Activated CD8-positive, alpha-beta memory T cell treated with anti-CD3 and anti-CD28 coated beads for 4 hours (primary cell): ENCODE measurements at regions not wholly inside any gene's neighbourhood (a gene's known extent, or its start where the extent isn't known, plus 50 kb on each side); places are given as distances from the start of the nearest gene placed in this dataset.

Source experiments
- DNase-seq, 2 donors: peaks; one replicate each; pipeline ENCODE4 v3.0.0-alpha.2; 2020; ENCODE audit warnings: low read depth in 2 of 2

DNA sequence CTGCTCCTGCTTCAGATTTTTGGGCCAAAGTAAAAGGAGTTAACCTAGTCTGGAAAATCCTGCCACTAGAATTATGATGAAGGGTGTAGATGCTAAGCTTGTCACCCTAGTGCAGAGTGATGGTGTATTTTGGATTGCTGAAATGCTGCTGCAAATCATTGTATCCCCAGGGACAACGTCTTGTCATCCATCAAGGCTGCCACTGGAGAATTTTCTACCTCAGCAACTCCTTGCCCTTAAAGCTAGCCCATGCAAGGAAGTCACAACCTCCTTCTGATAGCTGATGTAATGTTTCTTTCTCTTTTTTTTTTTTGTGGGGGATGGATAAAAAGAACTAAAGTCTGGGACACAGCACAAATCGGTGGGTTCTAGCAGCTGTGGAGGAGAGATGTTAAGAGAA is 139.4 kb upstream of the FRMD6 start:
- no peak for DNase-seq

DNA sequence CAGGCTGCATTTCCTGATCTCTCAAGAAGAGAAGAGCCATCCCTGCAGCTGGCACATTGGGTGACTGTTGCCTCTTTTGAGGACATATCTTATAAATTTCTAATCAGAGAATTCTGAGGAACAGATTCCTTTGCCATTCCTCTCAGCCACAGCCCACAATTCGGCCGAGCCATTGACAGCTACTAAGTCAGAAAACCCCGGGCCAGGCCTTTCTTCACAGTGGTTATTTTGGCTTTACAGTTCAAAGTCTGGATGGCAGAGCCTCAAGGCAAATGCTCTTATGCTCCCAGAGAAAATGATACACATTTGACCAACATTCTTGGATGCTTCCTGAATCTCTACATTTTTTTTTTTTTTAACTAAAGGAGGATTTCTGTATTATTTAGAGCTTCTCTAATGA is 138.4 kb upstream of the FRMD6 start:
- no peak for DNase-seq

DNA sequence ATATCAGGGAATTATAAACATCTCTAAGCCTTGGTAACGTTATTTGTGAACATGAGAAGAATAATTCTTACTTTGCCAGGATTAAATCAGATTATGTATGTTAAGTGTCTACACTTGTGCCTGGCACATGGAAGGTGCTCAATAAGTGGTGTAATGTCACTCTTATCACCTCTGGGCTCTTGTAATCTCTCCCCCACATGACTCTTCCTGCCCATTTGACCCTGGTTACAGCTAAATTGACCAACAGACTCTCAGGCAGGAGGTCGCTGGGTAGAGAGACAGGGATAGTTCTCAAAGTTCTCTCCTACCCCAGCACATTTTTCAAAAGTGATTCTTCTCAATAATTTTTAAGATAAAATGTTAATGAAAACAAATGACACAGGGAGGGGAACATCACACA is 137.8 kb upstream of the FRMD6 start:
- DNase-seq: no peak

DNA sequence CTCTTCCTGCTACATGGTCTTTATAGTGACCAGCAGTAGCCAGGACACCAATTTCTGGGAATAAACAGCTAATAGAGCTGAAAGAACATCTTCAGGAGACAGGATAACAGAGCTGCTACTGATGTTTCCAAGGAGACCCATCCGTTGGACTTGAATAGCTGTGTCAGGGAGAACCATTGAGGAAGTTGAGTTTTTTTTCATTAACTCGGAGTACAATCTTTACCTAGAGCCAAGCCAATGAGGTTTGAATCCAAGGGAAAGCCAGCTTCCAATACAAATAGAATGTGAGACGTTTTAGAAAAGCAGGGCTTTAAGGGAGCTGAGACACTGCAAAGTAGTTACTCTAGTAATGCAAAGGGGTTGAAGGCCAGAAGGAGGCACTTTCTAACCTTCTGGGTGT is 136.1 kb upstream of the FRMD6 start:
- no peak for DNase-seq

DNA sequence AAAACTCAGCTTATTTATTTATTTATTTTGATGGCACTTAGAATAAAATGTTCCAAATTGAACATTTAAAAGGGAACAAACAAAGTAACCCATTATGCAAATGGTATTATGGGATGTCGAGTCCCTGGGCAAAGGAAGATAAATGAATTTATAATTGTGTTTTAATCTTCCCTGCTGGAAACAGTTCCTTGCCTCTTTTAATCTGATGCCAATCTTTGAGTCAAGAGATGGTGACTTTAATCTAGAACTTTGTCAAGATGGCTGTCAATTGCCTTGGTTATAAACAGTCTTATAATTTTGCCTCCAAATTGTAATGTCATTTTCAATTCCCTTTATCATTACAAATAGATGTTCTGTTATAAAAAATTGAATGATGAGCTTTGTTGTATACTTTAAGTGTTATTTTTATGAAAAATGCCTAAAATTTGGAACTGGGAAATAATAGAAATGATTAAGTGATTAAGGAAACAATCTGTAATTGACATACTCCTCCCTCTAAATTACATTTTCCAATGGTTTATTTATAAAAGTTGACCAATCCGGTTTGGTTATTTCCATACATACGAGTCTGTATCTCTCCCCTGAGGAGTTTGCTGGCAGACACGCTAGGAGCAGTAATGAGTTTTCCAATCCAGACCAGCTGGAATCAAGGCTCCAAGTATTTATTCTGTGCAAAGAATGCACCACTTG is 134.9 kb upstream of the FRMD6 start:
- no peak for DNase-seq

DNA sequence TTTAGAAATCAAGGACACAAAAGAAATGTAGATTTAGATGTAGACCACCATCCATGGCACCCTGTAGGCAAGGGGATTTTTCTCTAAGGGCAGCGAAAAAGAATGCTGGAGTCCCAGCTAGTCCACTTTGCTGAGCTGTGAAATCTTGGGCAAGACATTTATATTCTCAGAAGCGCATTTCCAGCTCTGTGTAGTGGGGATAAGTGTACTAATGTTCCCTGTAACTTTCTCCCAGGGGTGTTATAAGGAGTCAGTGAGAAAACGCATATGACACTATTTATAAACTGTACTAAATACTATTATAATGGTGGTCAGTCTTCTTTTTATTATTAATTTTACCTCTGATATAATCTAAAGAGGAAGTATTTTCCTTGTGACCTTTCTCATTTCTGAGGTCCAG is 133.4 kb upstream of the FRMD6 start:
- DNase-seq: no peak

DNA sequence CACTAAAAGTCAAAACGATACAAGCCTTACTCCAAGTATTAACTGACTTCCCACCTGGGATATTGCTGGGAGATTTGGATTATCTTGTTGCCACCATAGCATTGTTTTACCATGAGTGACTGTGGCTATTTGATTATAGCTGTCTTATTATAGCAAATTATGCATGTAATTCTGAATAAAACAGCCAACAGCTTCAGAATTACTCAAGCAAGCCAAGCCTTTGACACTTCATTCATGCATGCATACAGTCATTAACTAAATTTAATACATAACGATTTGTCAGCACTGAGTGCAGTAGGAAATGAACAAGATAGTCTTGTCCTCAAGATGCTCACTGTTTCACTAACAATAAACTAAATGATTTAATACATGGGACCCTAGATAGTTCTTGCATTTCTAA is 133.0 kb upstream of the FRMD6 start:
- no peak for DNase-seq

DNA sequence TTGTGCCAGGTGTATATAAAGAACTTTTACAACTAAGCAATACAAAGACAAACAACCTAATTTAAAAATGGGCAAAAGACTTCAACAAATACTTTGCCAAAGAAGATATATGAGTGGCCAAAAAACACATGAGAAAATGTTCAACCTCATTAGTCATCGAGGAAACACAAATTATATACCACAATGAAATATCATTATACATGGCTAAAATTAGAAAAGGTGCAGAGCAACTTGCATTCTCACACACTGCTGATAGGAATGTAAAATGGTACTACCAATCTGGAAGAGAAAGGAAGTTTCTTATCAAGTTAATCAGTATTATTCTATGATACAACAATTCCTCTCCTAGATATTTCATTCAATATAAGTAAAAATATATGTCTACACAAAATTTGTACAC is 131.6 kb upstream of the FRMD6 start:
- DNase-seq: no peak

DNA sequence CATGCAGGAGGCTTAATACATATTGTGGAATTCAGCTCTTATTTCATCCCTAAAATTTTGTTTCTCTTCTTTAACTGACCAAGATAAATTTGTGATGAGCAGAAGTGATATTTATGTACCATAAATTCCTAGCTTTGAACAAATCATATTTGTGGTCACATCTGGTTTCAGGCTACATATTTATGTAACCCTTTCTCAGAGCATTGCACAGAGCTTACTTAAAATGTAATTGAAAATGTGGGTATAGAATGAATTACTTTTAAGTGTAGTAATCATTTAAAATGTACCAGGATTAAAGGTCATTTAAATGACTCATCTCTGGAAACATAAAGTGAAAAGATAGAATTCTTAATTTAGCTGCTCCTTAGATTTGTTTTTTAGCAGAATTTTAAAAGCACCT is 129.9 kb upstream of the FRMD6 start:
- no peak for DNase-seq

DNA sequence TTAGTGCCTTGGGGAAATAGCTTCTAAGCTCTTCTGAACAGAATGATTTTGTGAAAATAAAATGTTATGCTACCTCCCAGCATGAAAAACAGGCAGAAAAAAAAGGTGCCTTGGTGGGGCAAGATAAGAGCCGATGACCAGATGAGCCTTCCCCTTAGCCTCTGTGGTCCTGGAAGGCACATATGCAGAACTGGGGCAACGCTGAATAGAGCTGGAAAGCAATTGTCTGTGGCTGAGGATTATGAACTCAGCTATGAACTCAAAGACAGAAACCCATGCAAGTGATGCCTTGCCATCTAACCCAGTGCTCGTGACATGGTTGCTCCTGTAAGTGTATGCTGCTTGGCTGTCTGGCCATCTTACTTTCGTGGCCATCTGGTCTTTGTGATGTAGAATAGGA is 128.5 kb upstream of the FRMD6 start:
- DNase-seq: no peak

DNA sequence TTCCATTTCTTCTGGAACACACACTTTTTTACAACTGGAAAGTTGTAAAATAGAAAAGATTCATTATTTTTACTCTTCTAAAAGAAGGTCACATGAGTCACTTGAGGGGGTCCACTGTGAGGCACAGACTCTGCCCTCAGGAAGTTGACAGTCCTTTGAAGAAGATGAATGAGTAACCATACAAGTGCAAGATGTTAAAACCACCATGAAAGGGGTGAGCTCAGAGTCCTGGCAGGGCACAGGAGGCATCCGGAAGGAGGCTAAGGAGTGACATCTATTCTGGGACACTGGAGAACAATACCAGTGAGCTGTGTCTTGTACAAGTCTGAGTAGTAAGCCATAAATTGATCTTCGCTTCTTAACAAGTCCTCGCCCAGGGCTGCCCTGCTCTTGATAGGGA is 126.0 kb upstream of the FRMD6 start:
- no peak for DNase-seq

DNA sequence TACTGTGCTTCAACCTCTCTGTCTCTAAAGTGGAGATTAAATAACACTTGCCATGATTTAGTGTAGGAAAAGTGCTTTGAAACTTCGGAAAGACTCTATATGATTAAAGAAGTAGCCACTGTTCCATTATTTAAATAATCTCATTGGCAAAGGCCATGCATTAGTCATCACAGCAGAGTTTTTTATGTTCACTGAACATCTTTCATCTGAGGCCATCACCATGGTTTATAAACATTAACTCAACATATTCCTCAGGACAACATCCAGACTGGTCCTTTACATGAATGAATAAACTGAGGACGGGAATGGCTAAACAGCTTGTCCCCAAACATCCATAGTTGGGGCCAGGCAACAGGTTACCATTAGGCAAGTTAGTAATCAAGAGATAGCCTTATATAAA is 124.6 kb upstream of the FRMD6 start:
- DNase-seq: no peak

DNA sequence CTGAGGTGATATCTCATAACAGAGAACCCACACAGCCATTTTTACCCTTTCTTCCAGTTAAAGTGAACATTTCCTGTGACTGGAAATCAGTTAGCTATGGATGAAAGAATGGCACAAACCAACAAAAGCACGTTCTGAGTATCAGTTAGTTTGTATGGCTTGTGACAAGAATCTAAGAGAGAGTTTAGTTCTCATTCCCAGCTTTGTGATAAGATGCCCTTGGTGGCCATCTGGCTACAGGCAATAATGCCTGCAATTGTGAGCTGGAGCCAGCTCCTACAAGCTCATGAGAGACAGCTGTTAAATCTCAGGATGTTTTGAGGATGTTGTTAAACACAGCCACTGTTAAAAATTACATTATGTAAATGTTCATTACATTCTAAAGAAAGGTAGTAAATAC is 122.0 kb upstream of the FRMD6 start:
- no peak for DNase-seq

DNA sequence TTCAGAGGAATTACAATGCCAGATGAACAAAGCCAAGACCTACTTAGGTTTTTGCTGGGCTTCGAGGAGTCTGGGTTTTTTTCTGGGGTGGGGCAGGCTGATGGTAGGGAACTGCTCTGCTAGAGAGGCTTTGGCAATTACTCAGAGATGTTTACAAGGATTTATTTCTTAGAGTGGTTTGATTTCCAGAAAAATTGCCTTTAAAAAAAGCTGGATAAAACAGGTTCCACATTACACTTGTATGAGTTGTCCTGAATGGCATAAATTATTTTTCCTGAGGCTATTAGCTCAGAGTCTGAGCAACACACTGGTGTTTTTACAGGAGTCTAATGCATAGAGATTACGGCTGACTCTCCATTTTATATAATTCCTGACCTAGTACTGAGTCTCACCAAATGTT is 118.5 kb upstream of the FRMD6 start:
- no peak for DNase-seq

DNA sequence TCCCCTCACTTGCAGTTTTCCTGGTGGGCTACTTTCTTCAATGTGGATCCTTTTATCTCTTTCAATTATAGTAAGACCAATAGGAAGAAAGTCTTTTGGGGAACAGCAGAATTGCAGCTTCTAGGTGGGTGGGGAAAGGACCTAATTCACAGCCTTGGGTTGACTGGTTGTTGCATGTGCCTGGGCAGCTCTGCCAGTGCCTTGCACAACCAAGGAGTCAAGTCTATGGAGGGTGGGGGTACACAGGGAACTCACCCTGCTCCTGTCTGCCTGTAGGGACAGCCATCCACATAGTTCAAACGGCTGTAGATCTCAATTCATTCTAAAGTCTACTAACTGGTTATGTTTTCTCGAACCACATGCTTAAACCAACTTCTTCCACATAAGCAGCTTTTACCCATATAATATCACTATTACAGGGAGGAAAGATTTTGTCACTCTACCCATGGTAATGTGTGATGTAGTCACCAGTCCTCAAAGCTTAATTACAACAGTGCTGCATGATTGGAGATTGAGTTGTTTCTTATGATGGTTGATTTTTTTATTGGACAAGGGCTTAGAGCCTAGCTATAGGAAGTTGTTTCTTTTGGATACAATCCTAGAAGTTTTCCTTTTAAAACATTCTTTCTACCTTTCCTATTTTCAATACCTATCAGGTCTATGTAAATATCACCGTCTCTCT is 117.7 kb upstream of the FRMD6 start:
- DNase-seq: no peak

DNA sequence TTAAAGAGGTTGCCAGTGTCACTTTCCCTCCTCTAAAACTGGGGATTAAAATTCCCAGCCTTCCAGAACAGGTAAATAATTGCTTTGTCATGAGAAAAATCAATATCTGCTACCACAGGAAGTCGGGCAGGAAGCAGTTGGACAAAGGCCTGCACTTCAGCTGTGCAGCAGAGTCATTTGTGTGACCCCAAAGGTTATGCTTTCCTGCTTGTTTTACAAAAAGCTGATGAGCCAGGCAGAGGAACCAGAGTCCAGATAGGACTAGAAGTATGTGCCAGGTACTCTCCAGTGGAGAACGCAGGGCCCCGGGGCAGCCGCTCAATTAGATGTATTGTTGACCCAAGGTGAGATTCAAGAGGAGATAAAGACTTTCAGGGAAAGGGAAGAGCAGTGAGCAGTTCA is 117.1 kb upstream of the FRMD6 start:
- no peak for DNase-seq

DNA sequence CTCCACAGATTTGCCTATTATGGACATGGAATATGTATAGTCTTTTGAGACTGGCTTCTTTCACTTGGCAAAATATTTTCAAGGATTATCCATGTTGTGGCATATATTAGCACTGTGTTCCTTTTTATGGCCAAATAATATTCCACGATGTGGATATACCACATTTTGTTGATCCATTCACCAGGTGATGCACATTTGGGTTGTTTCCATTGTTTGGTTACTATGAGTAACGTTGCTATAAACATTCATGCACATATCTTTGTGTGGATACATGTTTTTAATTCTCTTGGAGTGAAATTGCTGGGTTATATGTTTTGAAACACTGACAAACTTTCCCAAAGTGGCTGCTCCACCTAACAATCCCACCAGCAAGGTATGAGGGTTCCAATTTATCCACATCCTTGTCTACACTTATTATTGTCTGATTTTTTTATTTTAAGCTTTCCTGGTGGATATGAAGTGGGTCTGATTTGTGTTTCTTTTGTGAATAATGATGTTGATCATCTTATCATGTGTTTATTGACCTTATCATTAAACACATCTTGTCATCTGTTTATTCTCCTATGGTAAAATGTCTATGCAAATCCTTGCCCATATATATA is 116.2 kb upstream of the FRMD6 start:
- DNase-seq: no peak

DNA sequence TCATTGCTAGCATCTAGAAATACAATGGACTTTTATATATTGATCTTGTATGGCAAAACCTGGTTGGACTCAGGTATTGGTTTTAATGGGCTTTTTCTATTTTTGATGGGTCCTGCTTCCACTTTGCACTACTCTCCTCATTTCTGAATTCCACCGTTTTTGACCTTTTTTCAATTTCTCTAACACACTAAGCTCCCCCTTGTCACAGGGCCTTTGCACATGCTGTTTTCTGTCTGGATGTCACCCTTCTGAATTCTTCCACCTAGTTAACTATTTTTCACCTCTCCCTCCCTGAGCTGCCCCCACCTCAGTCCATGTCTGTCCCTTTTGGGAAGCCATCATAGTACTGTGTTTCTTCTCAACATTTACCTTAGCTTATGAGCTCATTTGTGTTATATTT is 112.7 kb upstream of the FRMD6 start:
- no peak for DNase-seq

DNA sequence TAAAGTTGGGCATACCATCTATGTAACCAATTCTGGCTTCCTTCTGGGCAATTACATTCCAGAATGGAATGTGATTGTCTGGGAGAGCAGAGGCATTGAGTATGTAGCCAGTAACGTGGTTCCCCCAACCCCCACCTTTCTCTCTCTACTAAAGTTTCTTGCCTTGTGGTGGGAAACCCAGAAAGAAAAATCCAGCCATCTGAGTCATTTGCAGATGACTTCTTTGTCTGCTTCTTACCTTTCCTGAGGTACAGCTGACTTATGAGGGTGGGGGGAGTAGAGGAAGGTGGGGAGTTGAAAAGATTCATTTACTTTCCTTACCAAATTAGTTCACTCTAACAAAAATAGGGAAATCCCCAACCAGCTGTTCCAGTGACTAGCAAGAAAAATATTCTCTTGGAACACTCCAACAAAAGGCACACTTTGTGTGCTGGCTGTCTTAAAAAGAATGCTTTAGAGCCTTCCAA is 112.1 kb upstream of the FRMD6 start:
- no peak for DNase-seq

DNA sequence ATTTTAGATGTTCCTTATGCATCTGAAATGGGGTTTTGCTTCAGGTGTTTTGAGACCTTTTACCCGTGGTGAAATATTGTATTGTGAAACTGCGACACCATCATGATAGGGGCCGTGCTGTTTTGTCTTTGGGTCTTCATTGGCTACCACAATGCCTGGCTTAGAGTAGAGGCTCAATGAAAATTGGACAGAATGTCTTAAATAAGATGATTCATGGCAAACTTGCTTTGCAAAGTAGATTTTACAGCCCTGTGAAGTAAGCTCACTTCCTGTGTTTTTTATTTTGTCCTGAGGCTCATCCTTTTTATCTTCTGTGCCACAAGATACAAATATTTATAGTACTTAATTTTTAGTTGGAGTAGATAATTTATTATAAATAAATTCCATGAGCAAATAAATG is 111.3 kb upstream of the FRMD6 start:
- DNase-seq: no peak

DNA sequence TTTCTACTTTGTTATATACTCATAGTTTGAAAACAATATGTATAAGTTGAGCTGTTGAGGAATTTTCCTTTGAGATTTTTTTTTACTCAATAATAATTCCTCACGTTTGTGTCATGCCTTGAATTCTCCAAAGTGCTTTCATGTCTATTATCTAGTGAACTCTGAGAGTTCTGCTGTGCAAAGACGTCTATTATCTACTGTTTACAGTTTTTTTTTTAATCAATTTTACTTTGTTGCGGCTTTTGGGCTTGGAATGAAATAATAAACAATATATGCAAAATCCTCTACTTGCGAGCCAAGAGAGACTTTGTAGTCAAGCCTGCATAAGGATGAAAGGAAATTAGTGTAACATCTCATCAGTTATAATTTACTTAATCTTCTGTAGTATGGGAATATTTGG is 107.2 kb upstream of the FRMD6 start:
- no peak for DNase-seq

DNA sequence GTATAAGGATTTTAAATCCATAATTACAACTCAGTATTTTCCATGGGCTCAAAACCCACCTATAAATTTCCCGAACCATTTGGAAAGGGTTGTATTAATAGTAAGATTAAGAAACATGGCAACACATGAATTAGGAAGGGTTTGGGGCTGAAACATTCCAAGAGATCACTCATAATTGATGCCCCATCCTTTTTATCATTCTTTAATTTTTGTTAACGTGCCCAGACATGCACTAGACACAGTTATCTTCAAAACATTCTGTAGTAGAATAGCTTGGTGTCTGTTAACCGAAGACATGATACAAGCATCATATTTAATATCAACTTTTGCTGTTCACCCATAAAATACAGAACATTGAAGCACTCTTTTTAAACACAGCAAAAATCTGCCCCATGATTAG is 106.8 kb upstream of the FRMD6 start:
- no peak for DNase-seq

DNA sequence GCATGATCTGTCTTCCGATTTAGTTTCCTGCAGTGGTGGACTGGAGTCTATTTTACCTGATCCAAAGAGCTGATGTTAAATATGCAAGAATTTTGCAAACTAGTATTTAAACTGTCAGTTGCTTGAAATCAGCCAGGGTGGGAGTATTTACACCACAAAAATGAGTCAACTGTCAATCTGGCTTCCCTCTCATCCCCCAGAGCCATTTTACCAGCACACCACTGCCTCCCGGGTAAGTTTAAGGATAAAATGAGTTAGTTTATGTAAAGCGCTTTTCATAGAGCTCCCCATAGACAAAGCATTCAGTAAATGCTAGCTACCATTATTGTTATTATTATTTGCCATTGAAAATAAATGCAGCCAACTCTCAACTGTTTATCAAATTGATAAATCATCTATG is 106.3 kb upstream of the FRMD6 start:
- no peak for DNase-seq
